Choroid plexus epithelial cell (primary cell): ENCODE measurements at regions not wholly inside any gene's neighbourhood (a gene's known extent, or its start where the extent isn't known, plus 50 kb on each side); places are given as distances from the start of the nearest gene placed in this dataset.

ENCODE experiments used
- DNase-seq: peaks from one replicate; pipeline ENCODE4 v3.0.0-alpha.2; 2010; ENCODE audit warnings: low read depth
- H3K4me3 ChIP-seq: 2 replicates; pipeline ENCODE4 v1.5.1; 2011; ENCODE audit warnings: low read depth, mild to moderate bottlenecking, control low read depth, low read length, moderate library complexity
- TF ChIP-seq, protein P1 (sequence below): conservative IDR thresholded peaks from 2 replicates; pipeline ENCODE4 v1.5.1; 2011; ENCODE audit warnings: low read depth, mild to moderate bottlenecking, control low read depth, inconsistent platforms, low read length, moderate library complexity

DNA sequence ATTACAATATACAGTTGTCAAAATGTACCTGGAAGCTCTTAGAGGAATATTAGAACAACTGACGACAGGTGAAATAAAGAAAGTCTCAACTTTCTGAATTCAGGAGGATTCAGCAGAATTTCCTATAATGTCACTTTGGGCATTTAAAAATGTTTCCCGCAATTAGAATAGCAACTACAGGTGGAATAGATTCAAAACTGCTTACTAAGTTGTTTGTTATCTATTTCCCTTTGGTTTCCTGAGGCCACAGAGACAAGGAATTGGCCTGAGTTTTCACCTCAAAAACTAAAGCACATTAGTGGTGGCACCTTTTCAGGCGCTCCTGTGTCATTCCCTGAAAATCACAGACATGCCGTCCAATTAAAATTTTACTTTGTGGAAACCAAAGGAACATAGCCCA, 729.2 kb upstream of the FANCL start:
- no peak for DNase-seq

DNA sequence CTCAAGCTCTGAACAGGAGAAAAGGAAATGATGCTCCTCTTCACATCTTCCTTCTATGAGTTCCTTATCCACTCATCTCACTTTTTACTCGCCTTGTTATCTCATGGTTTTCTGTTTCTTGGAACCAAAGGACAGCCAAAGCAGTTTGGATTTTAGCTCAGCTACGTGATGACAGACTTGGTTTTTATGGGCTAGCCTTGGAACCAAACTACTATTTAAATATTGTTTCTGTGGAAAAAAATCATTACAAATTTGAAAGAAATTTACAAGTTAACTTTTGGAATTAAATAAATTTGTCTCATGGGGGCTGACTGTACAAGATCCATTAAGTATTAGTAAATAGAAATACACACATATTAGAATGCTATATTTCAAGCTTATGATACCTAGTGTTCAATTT, 727.8 kb upstream of the FANCL start:
- no peak for DNase-seq
- no peak overlapping the region for H3K4me3 ChIP-seq
- TF ChIP-seq, protein P1, sequence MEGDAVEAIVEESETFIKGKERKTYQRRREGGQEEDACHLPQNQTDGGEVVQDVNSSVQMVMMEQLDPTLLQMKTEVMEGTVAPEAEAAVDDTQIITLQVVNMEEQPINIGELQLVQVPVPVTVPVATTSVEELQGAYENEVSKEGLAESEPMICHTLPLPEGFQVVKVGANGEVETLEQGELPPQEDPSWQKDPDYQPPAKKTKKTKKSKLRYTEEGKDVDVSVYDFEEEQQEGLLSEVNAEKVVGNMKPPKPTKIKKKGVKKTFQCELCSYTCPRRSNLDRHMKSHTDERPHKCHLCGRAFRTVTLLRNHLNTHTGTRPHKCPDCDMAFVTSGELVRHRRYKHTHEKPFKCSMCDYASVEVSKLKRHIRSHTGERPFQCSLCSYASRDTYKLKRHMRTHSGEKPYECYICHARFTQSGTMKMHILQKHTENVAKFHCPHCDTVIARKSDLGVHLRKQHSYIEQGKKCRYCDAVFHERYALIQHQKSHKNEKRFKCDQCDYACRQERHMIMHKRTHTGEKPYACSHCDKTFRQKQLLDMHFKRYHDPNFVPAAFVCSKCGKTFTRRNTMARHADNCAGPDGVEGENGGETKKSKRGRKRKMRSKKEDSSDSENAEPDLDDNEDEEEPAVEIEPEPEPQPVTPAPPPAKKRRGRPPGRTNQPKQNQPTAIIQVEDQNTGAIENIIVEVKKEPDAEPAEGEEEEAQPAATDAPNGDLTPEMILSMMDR = no peak

More for the DNA sequence above, 729.2 kb upstream of the FANCL start:
- TF ChIP-seq, protein P1 = no peak
- no peak overlapping the region for H3K4me3 ChIP-seq

DNA sequence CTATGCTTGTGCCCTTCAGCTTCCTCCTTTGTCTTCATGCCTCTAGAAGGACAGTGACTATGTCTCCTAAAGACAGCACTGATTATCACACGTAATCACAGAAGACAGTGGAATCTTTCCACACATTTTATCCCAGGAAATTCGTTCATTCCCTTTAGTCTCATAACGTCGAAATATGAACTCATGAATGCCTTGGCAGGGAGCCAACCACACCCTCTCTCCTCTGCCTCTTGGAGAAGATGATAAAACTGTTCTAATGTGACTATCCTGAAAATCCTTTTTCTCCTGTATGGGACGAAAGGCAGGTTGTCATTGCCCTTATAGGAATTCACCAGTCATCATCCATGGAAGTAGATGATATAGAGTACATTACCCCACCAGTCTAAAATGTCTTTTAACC, 726.6 kb upstream of the FANCL start:
- no peak overlapping the region for H3K4me3 ChIP-seq
- no peak for DNase-seq
- TF ChIP-seq, protein P1 = no peak

DNA sequence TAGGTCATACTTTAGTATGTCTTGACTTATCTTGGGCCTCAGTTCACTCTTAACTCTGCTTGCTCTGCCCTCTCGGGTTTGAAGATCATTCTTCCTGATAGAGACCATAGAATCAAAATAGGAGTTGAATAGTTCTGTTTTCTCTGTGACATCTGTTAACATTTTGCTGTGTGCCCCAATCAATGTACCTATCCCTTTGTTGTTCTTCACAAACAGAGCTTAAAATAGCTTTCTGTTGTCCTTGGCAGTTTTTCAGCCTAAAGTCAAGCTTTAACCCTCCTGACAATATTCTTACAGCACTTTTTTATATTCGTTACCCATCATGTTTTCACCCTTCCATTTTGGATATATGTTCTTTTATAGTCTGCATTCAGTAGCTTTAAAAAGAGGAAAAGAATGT, 724.5 kb upstream of the FANCL start:
- no peak for DNase-seq
- H3K4me3 ChIP-seq = no peak overlapping the region
- TF ChIP-seq, protein P1 = no peak

DNA sequence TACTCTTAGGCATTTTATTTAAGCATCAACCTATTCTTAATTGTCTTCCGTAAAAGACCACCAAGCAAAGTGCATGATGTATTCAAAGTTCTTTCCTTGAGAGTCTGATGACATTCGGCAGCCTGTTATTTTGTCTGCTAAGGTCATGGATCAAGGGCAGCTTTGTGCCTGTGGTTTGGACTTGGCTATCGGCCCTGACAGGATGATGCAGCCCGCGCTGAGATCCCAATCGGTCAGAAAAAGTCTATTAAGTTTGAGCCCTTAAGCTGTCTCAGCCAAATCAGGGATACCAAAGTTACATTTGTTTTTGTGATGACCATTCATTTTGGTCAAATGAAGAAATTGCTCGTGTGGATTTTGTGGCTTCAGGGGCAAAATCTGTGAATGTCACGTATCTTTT, 718.9 kb upstream of the FANCL start:
- no peak overlapping the region for H3K4me3 ChIP-seq
- no peak for DNase-seq
- TF ChIP-seq, protein P1 = no peak

DNA sequence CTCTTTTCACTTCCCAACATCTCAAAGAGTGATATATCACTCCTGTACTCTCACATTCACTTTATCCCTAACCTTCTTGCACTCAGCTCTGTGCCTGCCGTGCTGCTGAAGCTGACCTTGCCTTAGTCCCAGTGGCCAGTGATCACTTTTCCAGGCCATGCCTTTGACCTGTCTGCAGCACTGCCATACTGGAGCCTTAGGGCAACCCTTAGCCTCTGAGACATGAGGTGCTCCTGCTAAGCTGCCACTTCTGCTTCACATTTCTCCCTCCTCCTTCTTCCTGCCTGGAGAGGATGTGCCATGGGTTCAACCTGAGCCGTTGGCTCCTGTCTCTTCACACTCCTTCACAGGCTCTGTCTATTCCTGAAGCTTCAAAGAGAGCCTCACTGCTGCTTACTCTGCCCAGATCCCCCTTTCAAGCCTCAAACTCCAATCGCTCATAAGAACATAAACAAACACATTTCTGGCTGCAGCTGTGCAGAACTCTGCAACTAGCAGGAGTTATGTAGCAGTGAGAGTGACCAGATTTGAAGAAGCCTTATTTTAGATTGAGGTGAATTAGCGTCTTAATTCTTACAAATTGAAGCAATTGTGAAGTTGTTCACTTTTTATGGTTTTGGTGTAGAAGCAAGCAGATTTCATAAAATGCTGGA, 716.2 kb upstream of the FANCL start:
- TF ChIP-seq, protein P1 = no peak
- H3K4me3 ChIP-seq = no peak overlapping the region
- peak; percentile 44 for DNase-seq

DNA sequence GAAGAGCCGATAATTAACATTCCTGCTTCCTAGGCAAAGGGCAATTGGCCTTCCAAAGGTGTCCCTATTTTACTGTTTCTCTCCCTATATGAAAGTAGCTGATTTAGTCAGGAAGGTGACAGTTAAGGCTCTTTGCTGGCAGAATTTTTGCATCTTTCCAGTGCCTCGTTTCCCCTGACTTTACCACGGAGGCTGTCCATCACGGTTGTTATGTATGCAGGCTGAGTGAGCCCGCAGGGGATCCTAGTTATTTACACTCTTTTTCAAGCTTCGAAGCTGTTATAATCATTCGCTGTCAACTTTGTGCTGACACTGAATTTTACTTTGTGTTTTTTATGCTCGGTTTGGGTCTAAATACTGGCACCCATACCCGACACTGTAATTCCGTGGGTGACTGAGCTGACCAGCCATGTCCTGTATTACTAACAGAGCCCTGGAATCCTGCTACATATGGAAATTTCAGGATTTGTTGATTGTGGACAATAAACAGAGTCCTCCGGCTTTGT, 713.8 kb upstream of the FANCL start:
- no peak for DNase-seq
- TF ChIP-seq, protein P1 = no peak
- H3K4me3 ChIP-seq = no peak overlapping the region
